K562 (cell line): ENCODE measurements at regions not wholly inside any gene's neighbourhood (a gene's known extent, or its start where the extent isn't known, plus 50 kb on each side); places are given as distances from the start of the nearest gene placed in this dataset.

Experiments used
- ATAC-seq: fragments of 200-7000 bp; cut with Tn5 transposase; 3 replicates; pipeline ENCODE4 v1.9.1; 2020; ENCODE audit warnings: moderate library complexity
- BruUV-seq: library from RNA; stranded (reverse); fragments of 400-500 nt; replicated peaks from 2 replicates; lab custom pipeline; 2021; lab: Mats Ljungman, UMichigan
- CTCF ChIA-PET: fragments of 300-600 bp; formaldehyde crosslinking; extraction: SDS; loops from one replicate; lab custom pipeline; 2021; ENCODE audit warnings: low intra/inter-chr PET ratio; lab: Yijun Ruan, JAX
- POLR2A ChIA-PET: fragments of 300-600, 350-650 bp; sonication (Branson Sonifier 250); formaldehyde crosslinking; extraction: SDS; loops from one replicate; lab custom pipeline; 2021; ENCODE audit warnings: antibody characterized with exemption, inconsistent platforms; lab: Yijun Ruan, JAX
- DNase-seq, 4 experiments: peaks; one replicate each; pipeline versions ENCODE4 v3.0.0 to v3.0.0-alpha.2; 2011 to 2018; ENCODE audit warnings: low spot score in 3 of 4, mixed read lengths in 3 of 4; ENCODE audit errors: extremely low read depth in 1 of 4
- FAIRE-seq: peaks from 2 replicates; lab custom pipeline; 2011; peaks lifted over from hg19 to GRCh38; lab: Jason Lieb, UNC
- H2AFZ ChIP-seq: 2 replicates; pipeline ENCODE4 v1.6.0; 2011; ENCODE audit warnings: low read depth, low read length, control low read depth, inconsistent platforms
- H3K27ac ChIP-seq: fragments of 200-600 bp; 3 replicates; pipeline ENCODE4 v1.8.0; 2011; ENCODE audit warnings: low read depth, mild to moderate bottlenecking, control low read depth, inconsistent platforms, low read length, moderate library complexity, mixed read lengths; ENCODE audit errors: extremely low read depth
- H3K27me3 ChIP-seq, 2 experiments: fragments of 300-600 bp in 1 of 2; 2 replicates in 1 of 2; 3 replicates in 1 of 2; pipeline versions ENCODE4 v1.6.0 to v1.8.0; 2011; ENCODE audit warnings: inconsistent platforms in 2 of 2, low read length in 2 of 2, mild to moderate bottlenecking in 1 of 2, mixed read lengths in 1 of 2, moderate library complexity in 1 of 2; ENCODE audit not compliant: control insufficient read depth in 2 of 2, insufficient read depth in 2 of 2
- H3K36me3 ChIP-seq: fragments of 300-600 bp; 3 replicates; pipeline ENCODE4 v1.8.0; 2011; ENCODE audit warnings: mild to moderate bottlenecking, low read length, inconsistent platforms; ENCODE audit not compliant: control insufficient read depth, insufficient read depth
- H3K4me1 ChIP-seq, 2 experiments: fragments of 200-600 bp in 1 of 2; replicated peaks in 1 of 2; 2 replicates in 1 of 2; 3 replicates in 1 of 2; pipeline versions ENCODE4 v1.5.1 to v1.8.0; 2011; ENCODE audit warnings: inconsistent platforms in 2 of 2, low read length in 2 of 2, mild to moderate bottlenecking in 1 of 2, mixed read lengths in 1 of 2, moderate library complexity in 1 of 2; ENCODE audit not compliant: control insufficient read depth in 2 of 2, insufficient read depth in 2 of 2
- H3K4me2 ChIP-seq: 2 replicates; pipeline ENCODE4 v1.6.1; 2011; ENCODE audit warnings: low read length, control low read depth, inconsistent platforms, mixed read lengths; ENCODE audit not compliant: insufficient read depth
- H3K4me3 ChIP-seq: fragments of 200-600 bp; sonication (generic), shearing (Covaris generic); 2 replicates; pipeline ENCODE4 v1.5.1; 2016; ENCODE audit warnings: control low read depth, inconsistent platforms
- H3K79me2 ChIP-seq: fragments of 200-600 bp; 3 replicates; pipeline ENCODE4 v1.8.0; 2011; ENCODE audit warnings: low read length, inconsistent platforms; ENCODE audit not compliant: control insufficient read depth, insufficient read depth
- H3K9ac ChIP-seq, 2 experiments: 2 replicates each; pipeline versions ENCODE4 v1.6.0 to v1.6.1; 2011; ENCODE audit warnings: low read depth in 2 of 2, low read length in 2 of 2, control low read depth in 1 of 2, inconsistent platforms in 1 of 2, mild to moderate bottlenecking in 1 of 2, mixed read lengths in 1 of 2; ENCODE audit not compliant: insufficient read depth in 1 of 2
- H3K9me1 ChIP-seq: one replicate; pipeline ENCODE4 v1.6.0; 2011; ENCODE audit warnings: inconsistent platforms, mild to moderate bottlenecking, low read length, moderate library complexity; ENCODE audit not compliant: control insufficient read depth, insufficient read depth
- H3K9me3 ChIP-seq: replicated peaks from 2 replicates; pipeline ENCODE4 v1.5.1; 2011; ENCODE audit warnings: low read depth, low read length, inconsistent platforms; ENCODE audit not compliant: control insufficient read depth, insufficient read depth
- H4K20me1 ChIP-seq: replicated peaks from 2 replicates; pipeline ENCODE4 v1.6.1; 2011; ENCODE audit warnings: low read length, inconsistent platforms, mixed read lengths; ENCODE audit not compliant: control insufficient read depth, insufficient read depth
- BHLHE40 ChIP-seq: IDR thresholded peaks from 2 replicates; pipeline ENCODE4 v1.6.1; 2011; ENCODE audit warnings: low read length, improper control_type of control experiment
- HOXB6 ChIP-seq: fragments of 250-450 bp; sonication (Bioruptor Pico); IDR thresholded peaks from 2 replicates; pipeline ENCODE4 v1.5.1; 2022; ENCODE audit warnings: mild to moderate bottlenecking, borderline replicate concordance
- HSF4 ChIP-seq: fragments of 250-450 bp; sonication (Bioruptor Pico); IDR thresholded peaks from 2 replicates; pipeline ENCODE4 v2.1.2; 2022; ENCODE audit warnings: mild to moderate bottlenecking, moderate library complexity, borderline replicate concordance
- KDM1A ChIP-seq, 2 experiments: fragments of 450-650 bp; IDR thresholded peaks; 2 replicates each; pipeline ENCODE4 v1.6.1; 2016; ENCODE audit warnings: mild to moderate bottlenecking in 2 of 2
- MYNN ChIP-seq, 2 experiments: sonication (generic); formaldehyde crosslinking in 1 of 2; IDR thresholded peaks; 2 replicates each; pipeline versions ENCODE4 v1.5.0 to v1.6.1; 2016 to 2020; ENCODE audit warnings: antibody characterized with exemption in 1 of 2, missing genetic modification reagents in 1 of 2
- NFATC3 ChIP-seq: fragments of 450-650 bp; IDR thresholded peaks from 2 replicates; pipeline ENCODE4 v1.6.1; 2017; ENCODE audit warnings: mild to moderate bottlenecking
- RBM25 ChIP-seq: fragments of 200-400 bp; formaldehyde crosslinking; IDR thresholded peaks from 2 replicates; pipeline ENCODE4 v1.6.1; 2018; ENCODE audit warnings: low read length, low read depth, moderate library complexity; ENCODE audit not compliant: severe bottlenecking
- ZNF347 ChIP-seq: fragments of 450-650 bp; formaldehyde crosslinking; IDR thresholded peaks from 2 replicates; pipeline ENCODE4 v1.4.0; 2020; ENCODE audit warnings: low read depth, mild to moderate bottlenecking, moderate library complexity
- ZNF707 ChIP-seq: fragments of 250-450 bp; sonication (Bioruptor Pico); conservative IDR thresholded peaks from 2 replicates; pipeline ENCODE4 v1.8.0; 2022; ENCODE audit warnings: inconsistent platforms, mild to moderate bottlenecking, moderate library complexity
- WGBS: fragments of 100-300 bp; shearing (Covaris generic); methylation state at CpG from one replicate; pipeline ENCODE4 v1.1.6; 2016; ENCODE audit warnings: low coverage, mixed read lengths; ENCODE audit not compliant: insufficient coverage; ENCODE audit errors: missing lambda C conversion rate; 5-methylcytosine and 5-hydroxymethylcytosine counted together
- in situ Hi-C: fragments of 300-500 bp; cut with MboI; formaldehyde crosslinking; loops from 4 replicates; pipeline ENCODE4 v1.15.0; 2018; ENCODE audit warnings: inconsistent platforms, mixed read lengths
- intact Hi-C: fragments of 100-400 bp; cut with micrococcal nuclease; formaldehyde crosslinking; loops from 2 replicates; pipeline ENCODE4 v1.14.2; 2022
- TF ChIP-seq, protein P1 (sequence below): sonication (generic); formaldehyde crosslinking; IDR thresholded peaks from 2 replicates; pipeline ENCODE4 v1.8.0; 2022; ENCODE audit warnings: missing genetic modification reagents, mild to moderate bottlenecking, borderline replicate concordance
- TF ChIP-seq, protein P2 (sequence below): sonication (generic); formaldehyde crosslinking; IDR thresholded peaks from 2 replicates; pipeline ENCODE4 v1.8.1; 2023; ENCODE audit warnings: mild to moderate bottlenecking, missing genetic modification reagents
- TF ChIP-seq, protein P3 (sequence below): fragments of 450-650 bp; IDR thresholded peaks from 2 replicates; pipeline ENCODE4 v1.6.1; 2016; ENCODE audit warnings: low read depth, mild to moderate bottlenecking, moderate library complexity
- TF ChIP-seq, protein P4 (sequence below): sonication (generic); formaldehyde crosslinking; IDR thresholded peaks from 2 replicates; pipeline ENCODE4 v1.9.0; 2022; ENCODE audit warnings: mild to moderate bottlenecking, missing genetic modification reagents

DNA sequence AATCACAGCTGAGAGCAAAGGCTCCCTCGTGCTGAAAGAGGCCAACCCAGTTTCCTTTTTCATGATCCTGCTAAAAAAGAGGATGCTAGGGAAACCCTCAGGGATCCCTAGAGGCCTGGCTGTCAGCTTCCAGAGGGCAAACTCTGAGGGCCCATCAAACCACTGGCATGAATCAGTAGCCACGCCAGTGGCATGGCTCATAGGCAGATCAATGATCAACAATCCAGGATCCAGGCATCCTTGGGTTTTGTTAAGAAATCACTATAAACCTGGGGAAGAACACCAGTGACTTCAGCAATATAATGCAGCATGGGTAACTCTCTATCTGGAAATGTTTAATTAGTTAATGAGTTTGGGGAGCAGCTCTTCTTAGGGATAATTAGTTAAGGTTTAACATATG, 286.5 kb downstream of the C1D start:
- no peak for FAIRE-seq
- in situ Hi-C loops: no loop called here
- Histone ChIP-seq H3K79me2 (no peaks in the 10 kb centered on the region), H3K9me1 (no peaks in the 10 kb centered on the region)
- BruUV-seq: no TSS peak
- TF ChIP-seq NFATC3: no peak
- TF ChIP-seq MYNN (IDR thresholded peaks at IDR 0.05): no peak
- TF ChIP-seq MYNN (CRISPR knock-in tag; IDR thresholded peaks at IDR 0.05): no peak
- TF ChIP-seq, protein P1, sequence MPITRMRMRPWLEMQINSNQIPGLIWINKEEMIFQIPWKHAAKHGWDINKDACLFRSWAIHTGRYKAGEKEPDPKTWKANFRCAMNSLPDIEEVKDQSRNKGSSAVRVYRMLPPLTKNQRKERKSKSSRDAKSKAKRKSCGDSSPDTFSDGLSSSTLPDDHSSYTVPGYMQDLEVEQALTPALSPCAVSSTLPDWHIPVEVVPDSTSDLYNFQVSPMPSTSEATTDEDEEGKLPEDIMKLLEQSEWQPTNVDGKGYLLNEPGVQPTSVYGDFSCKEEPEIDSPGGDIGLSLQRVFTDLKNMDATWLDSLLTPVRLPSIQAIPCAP (CRISPR knock-in tag): no peak
- TF ChIP-seq, protein P2, sequence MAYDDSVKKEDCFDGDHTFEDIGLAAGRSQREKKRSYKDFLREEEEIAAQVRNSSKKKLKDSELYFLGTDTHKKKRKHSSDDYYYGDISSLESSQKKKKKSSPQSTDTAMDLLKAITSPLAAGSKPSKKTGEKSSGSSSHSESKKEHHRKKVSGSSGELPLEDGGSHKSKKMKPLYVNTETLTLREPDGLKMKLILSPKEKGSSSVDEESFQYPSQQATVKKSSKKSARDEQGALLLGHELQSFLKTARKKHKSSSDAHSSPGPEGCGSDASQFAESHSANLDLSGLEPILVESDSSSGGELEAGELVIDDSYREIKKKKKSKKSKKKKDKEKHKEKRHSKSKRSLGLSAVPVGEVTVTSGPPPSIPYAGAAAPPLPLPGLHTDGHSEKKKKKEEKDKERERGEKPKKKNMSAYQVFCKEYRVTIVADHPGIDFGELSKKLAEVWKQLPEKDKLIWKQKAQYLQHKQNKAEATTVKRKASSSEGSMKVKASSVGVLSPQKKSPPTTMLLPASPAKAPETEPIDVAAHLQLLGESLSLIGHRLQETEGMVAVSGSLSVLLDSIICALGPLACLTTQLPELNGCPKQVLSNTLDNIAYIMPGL (CRISPR knock-in tag): no peak
- TF ChIP-seq KDM1A (IDR thresholded peaks at IDR 0.05): no peak
- TF ChIP-seq BHLHE40: no peak
- TF ChIP-seq HSF4 (CRISPR knock-in tag): no peak
- TF ChIP-seq HOXB6 (CRISPR knock-in tag): no peak
- TF ChIP-seq ZNF347: no peak
- TF ChIP-seq, protein P3, sequence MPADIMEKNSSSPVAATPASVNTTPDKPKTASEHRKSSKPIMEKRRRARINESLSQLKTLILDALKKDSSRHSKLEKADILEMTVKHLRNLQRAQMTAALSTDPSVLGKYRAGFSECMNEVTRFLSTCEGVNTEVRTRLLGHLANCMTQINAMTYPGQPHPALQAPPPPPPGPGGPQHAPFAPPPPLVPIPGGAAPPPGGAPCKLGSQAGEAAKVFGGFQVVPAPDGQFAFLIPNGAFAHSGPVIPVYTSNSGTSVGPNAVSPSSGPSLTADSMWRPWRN: no peak
- TF ChIP-seq ZNF707 (CRISPR knock-in tag): no peak
- no peak for TF ChIP-seq RBM25
- TF ChIP-seq, protein P4, sequence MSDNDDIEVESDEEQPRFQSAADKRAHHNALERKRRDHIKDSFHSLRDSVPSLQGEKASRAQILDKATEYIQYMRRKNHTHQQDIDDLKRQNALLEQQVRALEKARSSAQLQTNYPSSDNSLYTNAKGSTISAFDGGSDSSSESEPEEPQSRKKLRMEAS (CRISPR knock-in tag): no peak
- TF ChIP-seq, all 486 proteins: peak for 0
- no peak for ATAC-seq
- H3K27ac ChIP-seq: no peak overlapping the region
- H3K4me2 ChIP-seq: no peak overlapping the region
- no peak for DNase-seq
- H3K9ac ChIP-seq: no peak overlapping the region
- H3K36me3 ChIP-seq: no peaks in the 10 kb centered on the region
- no peaks in the 10 kb centered on the region for H3K9me3 ChIP-seq
- WGBS: 0% methylated on average over 2 of the region's 2 CpGs
- no peaks in the 10 kb centered on the region for H4K20me1 ChIP-seq
- H3K4me3 ChIP-seq: no peak overlapping the region
- no peaks in the 10 kb centered on the region; a peak in 1 of 5 replicates for H3K27me3 ChIP-seq
- ChIA-PET POLR2A (no interaction called here), CTCF (no interaction called here)
- intact Hi-C loops: no loop called here
- no peak overlapping the region for H2AFZ ChIP-seq
- no peaks in the 10 kb centered on the region for H3K4me1 ChIP-seq
